GM12878 (cell line): ENCODE measurements at regions not wholly inside any gene's neighbourhood (a gene's known extent, or its start where the extent isn't known, plus 50 kb on each side); places are given as distances from the start of the nearest gene placed in this dataset.

Experiments used
- BMI1 ChIP-seq: fragments of 450-650 bp; IDR thresholded peaks from 2 replicates; pipeline ENCODE4 v1.6.1; 2016; ENCODE audit warnings: mild to moderate bottlenecking, moderate library complexity, borderline replicate concordance
- FOXM1 ChIP-seq: IDR thresholded peaks from 2 replicates; pipeline ENCODE4 v1.6.1; 2012; ENCODE audit warnings: low read depth, mild to moderate bottlenecking, inconsistent platforms, low read length, moderate library complexity
- HDGF ChIP-seq: fragments of 450-650 bp; IDR thresholded peaks from 2 replicates; pipeline ENCODE4 v1.6.1; 2016; ENCODE audit warnings: antibody characterized with exemption
- IKZF2 ChIP-seq, 2 experiments: fragments of 450-650 bp; IDR thresholded peaks; 2 replicates each; pipeline ENCODE4 v1.6.1; 2017; ENCODE audit warnings: mild to moderate bottlenecking in 2 of 2, moderate library complexity in 2 of 2
- MYB ChIP-seq: fragments of 150-350 bp; IDR thresholded peaks from 2 replicates; pipeline ENCODE4 v1.6.1; 2014; ENCODE audit warnings: mild to moderate bottlenecking, low read depth, low read length, borderline replicate concordance
- NBN ChIP-seq: fragments of 450-650 bp; IDR thresholded peaks from 2 replicates; pipeline ENCODE4 v1.6.1; 2016
- PAX5 ChIP-seq: IDR thresholded peaks from 2 replicates; pipeline ENCODE4 v1.6.1; 2011; ENCODE audit warnings: low read depth, low read length, borderline replicate concordance
- PML ChIP-seq: IDR thresholded peaks from 2 replicates; pipeline ENCODE4 v1.6.1; 2012; ENCODE audit warnings: low read length, inconsistent platforms
- POLR2A ChIP-seq: IDR thresholded peaks from 2 replicates; pipeline ENCODE4 v1.6.1; 2011; ENCODE audit warnings: low read depth, mild to moderate bottlenecking, low read length
- POLR2AphosphoS5 ChIP-seq: IDR thresholded peaks from 2 replicates; pipeline ENCODE4 v1.6.1; 2011; ENCODE audit warnings: mild to moderate bottlenecking, low read length, inconsistent platforms
- RAD21 ChIP-seq: IDR thresholded peaks from 2 replicates; pipeline ENCODE4 v1.6.1; 2011; ENCODE audit warnings: mild to moderate bottlenecking, low read depth, low read length, moderate library complexity; ENCODE audit not compliant: insufficient read depth
- RCOR1 ChIP-seq: conservative IDR thresholded peaks from 2 replicates; pipeline ENCODE4 v1.6.1; 2012; ENCODE audit warnings: low read depth, low read length, improper control_type of control experiment
- RELA ChIP-seq: fragments of 450-650 bp; IDR thresholded peaks from 2 replicates; pipeline ENCODE4 v1.8.0; 2014; ENCODE audit warnings: borderline replicate concordance; ENCODE audit not compliant: partially characterized antibody
- SMAD5 ChIP-seq: IDR thresholded peaks from 2 replicates; pipeline ENCODE4 v1.6.1; 2016; ENCODE audit warnings: antibody characterized with exemption, low read depth
- SMC3 ChIP-seq: IDR thresholded peaks from 2 replicates; pipeline ENCODE4 v1.6.1; 2011; ENCODE audit warnings: low read length, improper control_type of control experiment, borderline replicate concordance
- SUPT20H ChIP-seq: IDR thresholded peaks from 2 replicates; pipeline ENCODE4 v1.6.1; 2011; ENCODE audit warnings: low read depth, mild to moderate bottlenecking, low read length, moderate library complexity, borderline replicate concordance; ENCODE audit not compliant: control insufficient read depth
- TARDBP ChIP-seq: IDR thresholded peaks from 2 replicates; pipeline ENCODE4 v1.6.1; 2016; ENCODE audit warnings: borderline replicate concordance
- TF ChIP-seq, protein P1 (sequence below): IDR thresholded peaks from 2 replicates; pipeline ENCODE4 v1.6.1; 2012; ENCODE audit warnings: mild to moderate bottlenecking, low read depth, low read length
- TF ChIP-seq, protein P2 (sequence below): IDR thresholded peaks from 2 replicates; pipeline ENCODE4 v1.6.1; 2011; ENCODE audit warnings: low read depth, mild to moderate bottlenecking, low read length, moderate library complexity, borderline replicate concordance; ENCODE audit errors: extremely low read depth
- TF ChIP-seq, protein P3 (sequence below): fragments of 450-650 bp; formaldehyde crosslinking; IDR thresholded peaks from 2 replicates; pipeline ENCODE4 v1.5.0; 2022; ENCODE audit warnings: mild to moderate bottlenecking, missing genetic modification characterization
- TF ChIP-seq, protein P4 (sequence below): fragments of 450-650 bp; IDR thresholded peaks from 2 replicates; pipeline ENCODE4 v1.6.1; 2017; ENCODE audit warnings: mild to moderate bottlenecking, moderate library complexity

DNA sequence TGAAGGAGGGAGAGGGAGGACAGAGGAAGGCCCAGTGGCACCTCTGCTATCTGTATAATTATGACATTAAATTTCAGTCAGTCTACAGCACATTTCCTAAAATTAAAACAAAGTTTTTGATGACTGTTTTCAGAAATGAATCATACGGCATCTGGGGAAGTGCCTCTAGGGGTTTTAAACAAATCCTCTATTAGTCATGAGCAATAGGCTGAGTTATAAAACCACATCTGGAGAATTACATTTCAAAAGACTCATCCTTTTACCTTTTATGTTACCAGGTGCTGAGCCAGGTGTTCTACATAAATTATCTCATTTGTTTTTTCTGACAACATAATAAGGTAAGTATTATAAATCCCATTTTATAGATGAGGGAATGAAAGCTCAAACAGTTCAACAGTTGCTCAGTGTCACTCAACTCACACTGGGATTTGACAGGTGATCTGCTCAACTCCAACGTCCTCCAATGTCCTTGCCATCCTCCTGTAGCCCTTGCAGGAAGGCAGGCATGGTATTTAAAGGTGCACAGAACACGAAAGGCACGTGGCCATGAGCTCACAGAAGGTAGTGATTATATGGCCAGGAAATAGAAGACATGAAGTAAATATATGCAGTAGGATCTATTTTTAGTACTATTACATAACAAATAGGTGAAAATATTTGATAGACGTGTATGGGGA lies 184.2 kb upstream of the MAN1A1 start (continued):
- TF ChIP-seq SMC3 (no peak), TARDBP (no peak), RCOR1 (no peak), IKZF2 (IDR thresholded peaks at IDR 0.05) (peak in 1 of 2 experiments; percentile 43; a peak in 1 of 4 replicates), SMAD5 (no peak), POLR2A (no peak), NBN (no peak), HDGF (no peak), FOXM1 (peak; percentile 67; the same call in 1 of the 2 replicates), PAX5 (no peak), MYB (no peak), RELA (no peak), BMI1 (no peak), POLR2AphosphoS5 (no peak), SUPT20H (no peak), PML (no peak), RAD21 (no peak)
- TF ChIP-seq, protein P1, sequence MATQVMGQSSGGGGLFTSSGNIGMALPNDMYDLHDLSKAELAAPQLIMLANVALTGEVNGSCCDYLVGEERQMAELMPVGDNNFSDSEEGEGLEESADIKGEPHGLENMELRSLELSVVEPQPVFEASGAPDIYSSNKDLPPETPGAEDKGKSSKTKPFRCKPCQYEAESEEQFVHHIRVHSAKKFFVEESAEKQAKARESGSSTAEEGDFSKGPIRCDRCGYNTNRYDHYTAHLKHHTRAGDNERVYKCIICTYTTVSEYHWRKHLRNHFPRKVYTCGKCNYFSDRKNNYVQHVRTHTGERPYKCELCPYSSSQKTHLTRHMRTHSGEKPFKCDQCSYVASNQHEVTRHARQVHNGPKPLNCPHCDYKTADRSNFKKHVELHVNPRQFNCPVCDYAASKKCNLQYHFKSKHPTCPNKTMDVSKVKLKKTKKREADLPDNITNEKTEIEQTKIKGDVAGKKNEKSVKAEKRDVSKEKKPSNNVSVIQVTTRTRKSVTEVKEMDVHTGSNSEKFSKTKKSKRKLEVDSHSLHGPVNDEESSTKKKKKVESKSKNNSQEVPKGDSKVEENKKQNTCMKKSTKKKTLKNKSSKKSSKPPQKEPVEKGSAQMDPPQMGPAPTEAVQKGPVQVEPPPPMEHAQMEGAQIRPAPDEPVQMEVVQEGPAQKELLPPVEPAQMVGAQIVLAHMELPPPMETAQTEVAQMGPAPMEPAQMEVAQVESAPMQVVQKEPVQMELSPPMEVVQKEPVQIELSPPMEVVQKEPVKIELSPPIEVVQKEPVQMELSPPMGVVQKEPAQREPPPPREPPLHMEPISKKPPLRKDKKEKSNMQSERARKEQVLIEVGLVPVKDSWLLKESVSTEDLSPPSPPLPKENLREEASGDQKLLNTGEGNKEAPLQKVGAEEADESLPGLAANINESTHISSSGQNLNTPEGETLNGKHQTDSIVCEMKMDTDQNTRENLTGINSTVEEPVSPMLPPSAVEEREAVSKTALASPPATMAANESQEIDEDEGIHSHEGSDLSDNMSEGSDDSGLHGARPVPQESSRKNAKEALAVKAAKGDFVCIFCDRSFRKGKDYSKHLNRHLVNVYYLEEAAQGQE, result no peak
- TF ChIP-seq, protein P2, sequence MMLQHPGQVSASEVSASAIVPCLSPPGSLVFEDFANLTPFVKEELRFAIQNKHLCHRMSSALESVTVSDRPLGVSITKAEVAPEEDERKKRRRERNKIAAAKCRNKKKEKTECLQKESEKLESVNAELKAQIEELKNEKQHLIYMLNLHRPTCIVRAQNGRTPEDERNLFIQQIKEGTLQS, result no peak
- TF ChIP-seq, protein P3, sequence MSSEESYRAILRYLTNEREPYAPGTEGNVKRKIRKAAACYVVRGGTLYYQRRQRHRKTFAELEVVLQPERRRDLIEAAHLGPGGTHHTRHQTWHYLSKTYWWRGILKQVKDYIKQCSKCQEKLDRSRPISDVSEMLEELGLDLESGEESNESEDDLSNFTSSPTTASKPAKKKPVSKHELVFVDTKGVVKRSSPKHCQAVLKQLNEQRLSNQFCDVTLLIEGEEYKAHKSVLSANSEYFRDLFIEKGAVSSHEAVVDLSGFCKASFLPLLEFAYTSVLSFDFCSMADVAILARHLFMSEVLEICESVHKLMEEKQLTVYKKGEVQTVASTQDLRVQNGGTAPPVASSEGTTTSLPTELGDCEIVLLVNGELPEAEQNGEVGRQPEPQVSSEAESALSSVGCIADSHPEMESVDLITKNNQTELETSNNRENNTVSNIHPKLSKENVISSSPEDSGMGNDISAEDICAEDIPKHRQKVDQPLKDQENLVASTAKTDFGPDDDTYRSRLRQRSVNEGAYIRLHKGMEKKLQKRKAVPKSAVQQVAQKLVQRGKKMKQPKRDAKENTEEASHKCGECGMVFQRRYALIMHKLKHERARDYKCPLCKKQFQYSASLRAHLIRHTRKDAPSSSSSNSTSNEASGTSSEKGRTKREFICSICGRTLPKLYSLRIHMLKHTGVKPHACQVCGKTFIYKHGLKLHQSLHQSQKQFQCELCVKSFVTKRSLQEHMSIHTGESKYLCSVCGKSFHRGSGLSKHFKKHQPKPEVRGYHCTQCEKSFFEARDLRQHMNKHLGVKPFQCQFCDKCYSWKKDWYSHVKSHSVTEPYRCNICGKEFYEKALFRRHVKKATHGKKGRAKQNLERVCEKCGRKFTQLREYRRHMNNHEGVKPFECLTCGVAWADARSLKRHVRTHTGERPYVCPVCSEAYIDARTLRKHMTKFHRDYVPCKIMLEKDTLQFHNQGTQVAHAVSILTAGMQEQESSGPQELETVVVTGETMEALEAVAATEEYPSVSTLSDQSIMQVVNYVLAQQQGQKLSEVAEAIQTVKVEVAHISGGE (CRISPR knock-in tag), result no peak
- TF ChIP-seq, protein P4, sequence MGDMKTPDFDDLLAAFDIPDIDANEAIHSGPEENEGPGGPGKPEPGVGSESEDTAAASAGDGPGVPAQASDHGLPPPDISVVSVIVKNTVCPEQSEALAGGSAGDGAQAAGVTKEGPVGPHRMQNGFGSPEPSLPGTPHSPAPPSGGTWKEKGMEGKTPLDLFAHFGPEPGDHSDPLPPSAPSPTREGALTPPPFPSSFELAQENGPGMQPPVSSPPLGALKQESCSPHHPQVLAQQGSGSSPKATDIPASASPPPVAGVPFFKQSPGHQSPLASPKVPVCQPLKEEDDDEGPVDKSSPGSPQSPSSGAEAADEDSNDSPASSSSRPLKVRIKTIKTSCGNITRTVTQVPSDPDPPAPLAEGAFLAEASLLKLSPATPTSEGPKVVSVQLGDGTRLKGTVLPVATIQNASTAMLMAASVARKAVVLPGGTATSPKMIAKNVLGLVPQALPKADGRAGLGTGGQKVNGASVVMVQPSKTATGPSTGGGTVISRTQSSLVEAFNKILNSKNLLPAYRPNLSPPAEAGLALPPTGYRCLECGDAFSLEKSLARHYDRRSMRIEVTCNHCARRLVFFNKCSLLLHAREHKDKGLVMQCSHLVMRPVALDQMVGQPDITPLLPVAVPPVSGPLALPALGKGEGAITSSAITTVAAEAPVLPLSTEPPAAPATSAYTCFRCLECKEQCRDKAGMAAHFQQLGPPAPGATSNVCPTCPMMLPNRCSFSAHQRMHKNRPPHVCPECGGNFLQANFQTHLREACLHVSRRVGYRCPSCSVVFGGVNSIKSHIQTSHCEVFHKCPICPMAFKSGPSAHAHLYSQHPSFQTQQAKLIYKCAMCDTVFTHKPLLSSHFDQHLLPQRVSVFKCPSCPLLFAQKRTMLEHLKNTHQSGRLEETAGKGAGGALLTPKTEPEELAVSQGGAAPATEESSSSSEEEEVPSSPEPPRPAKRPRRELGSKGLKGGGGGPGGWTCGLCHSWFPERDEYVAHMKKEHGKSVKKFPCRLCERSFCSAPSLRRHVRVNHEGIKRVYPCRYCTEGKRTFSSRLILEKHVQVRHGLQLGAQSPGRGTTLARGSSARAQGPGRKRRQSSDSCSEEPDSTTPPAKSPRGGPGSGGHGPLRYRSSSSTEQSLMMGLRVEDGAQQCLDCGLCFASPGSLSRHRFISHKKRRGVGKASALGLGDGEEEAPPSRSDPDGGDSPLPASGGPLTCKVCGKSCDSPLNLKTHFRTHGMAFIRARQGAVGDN, result no peak
